ENCODE measurements at regions not wholly inside any gene's neighbourhood (a gene's known extent, or its start where the extent isn't known, plus 50 kb on each side); places are given as distances from the start of the nearest gene placed in this dataset.

DNA sequence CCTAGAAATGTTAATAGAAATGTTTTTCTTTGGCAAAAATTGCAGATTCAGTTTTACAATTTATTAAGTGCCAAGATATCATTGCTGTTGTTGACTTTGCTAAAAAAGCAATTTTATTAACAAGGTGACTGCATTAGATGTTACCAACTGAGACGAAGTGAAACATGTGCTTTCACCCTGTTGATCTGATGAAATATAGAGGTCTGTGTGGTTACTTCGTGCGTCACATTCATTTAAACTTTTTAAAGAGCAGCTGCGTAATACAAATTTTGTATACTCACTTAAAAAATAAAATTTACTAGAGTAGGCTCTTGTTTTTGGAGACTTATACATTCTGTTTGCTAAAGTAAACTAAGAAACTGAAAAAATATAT, 465.7 kb downstream of the USP25 start:
- TF ChIP-seq, protein P1, sequence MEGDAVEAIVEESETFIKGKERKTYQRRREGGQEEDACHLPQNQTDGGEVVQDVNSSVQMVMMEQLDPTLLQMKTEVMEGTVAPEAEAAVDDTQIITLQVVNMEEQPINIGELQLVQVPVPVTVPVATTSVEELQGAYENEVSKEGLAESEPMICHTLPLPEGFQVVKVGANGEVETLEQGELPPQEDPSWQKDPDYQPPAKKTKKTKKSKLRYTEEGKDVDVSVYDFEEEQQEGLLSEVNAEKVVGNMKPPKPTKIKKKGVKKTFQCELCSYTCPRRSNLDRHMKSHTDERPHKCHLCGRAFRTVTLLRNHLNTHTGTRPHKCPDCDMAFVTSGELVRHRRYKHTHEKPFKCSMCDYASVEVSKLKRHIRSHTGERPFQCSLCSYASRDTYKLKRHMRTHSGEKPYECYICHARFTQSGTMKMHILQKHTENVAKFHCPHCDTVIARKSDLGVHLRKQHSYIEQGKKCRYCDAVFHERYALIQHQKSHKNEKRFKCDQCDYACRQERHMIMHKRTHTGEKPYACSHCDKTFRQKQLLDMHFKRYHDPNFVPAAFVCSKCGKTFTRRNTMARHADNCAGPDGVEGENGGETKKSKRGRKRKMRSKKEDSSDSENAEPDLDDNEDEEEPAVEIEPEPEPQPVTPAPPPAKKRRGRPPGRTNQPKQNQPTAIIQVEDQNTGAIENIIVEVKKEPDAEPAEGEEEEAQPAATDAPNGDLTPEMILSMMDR (IDR thresholded peaks at IDR 0.05): no peak
- TF ChIP-seq EP300 (IDR thresholded peaks at IDR 0.05): peak in 1 of 2 donors; percentile 27
- no peak for TF ChIP-seq POLR2A (IDR thresholded peaks at IDR 0.05)
- Histone ChIP-seq H3K27me3 (no peaks in the 10 kb centered on the region), H3K36me3 (no peaks in the 10 kb centered on the region), H3K4me3 (peak overlapping the region; percentile 28 to 52 (median 38)), H3K4me1 (peaks cover 0 to 24% (median 0%) of the 10 kb centered on the region in 4 donors), H3K9me3 (peaks cover 0 to 11% (median 0%) of the 10 kb centered on the region in 4 donors), H3K27ac (peak overlapping the region; percentile 73 to 91 (median 88))
- no peak for DNase-seq (ENCODE audit: low spot score in 2 of 2)
- 6 to 9% methylated on average over 4 of the region's 4 CpGs for WGBS, 2 donors

DNA sequence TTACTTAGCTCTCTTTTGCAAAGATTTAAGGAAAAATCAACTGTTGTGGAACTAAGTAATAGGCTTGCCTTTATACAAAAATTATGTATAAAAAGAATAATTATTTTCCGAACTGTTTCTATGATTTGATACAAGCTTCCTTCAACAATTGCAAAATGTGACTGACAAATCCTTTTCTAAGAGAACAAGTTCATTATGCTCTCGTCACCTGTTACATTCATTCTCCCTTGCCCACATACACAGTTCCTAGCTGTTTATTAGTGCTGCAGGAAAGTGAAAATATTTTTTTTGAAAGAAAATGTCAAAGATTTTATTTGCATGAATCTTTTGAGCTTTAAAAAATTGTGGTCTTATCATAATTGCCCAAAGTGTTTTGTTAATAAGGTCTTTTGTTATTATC, 466.2 kb downstream of the USP25 start:
- Histone ChIP-seq H3K27ac (peak overlapping the region; percentile 73 to 91 (median 88)), H3K27me3 (no peaks in the 10 kb centered on the region), H3K4me1 (peaks cover 0 to 24% (median 0%) of the 10 kb centered on the region in 4 donors), H3K36me3 (no peaks in the 10 kb centered on the region), H3K4me3 (peak overlapping the region; percentile 28 to 52 (median 38)), H3K9me3 (peaks cover 0 to 11% (median 0%) of the 10 kb centered on the region in 4 donors)
- no peak for TF ChIP-seq EP300 (IDR thresholded peaks at IDR 0.05)
- TF ChIP-seq, protein P1 (IDR thresholded peaks at IDR 0.05): no peak
- no peak for TF ChIP-seq POLR2A (IDR thresholded peaks at IDR 0.05)
- WGBS, 2 donors: 10% methylated on average over 2 of the region's 2 CpGs
- DNase-seq (ENCODE audit: low spot score in 2 of 2): no peak

DNA sequence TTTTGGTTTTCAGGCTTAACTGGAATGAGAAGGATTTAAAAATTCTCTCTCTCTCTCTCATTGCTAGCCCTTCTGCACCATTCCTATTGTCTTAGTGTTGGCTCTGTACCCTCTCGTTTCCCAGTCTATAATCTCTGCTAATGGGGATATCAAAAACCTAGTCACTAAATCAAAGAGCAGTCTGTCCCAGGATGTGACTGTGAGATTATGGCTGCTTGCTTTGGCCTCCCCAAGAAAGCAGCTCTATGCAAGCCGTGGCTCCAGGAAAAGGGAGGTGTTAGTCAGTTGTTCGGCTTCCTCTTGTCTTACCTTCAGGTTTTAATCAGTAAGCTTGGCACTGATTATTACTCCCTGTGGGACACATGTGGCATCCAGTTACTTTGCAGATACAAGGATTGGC, 468.8 kb downstream of the USP25 start:
- H3K4me3 ChIP-seq: no peak overlapping the region
- H3K27me3 ChIP-seq: no peaks in the 10 kb centered on the region
- no peaks in the 10 kb centered on the region for H3K36me3 ChIP-seq
- no peak for DNase-seq (ENCODE audit: low spot score in 2 of 2)
- peak overlapping the region in 2 of 4 donors; percentile 15 to 91 for H3K27ac ChIP-seq
- TF ChIP-seq POLR2A (IDR thresholded peaks at IDR 0.05): no peak
- no peak for TF ChIP-seq EP300 (IDR thresholded peaks at IDR 0.05)
- TF ChIP-seq, protein P1 (IDR thresholded peaks at IDR 0.05): no peak
- peaks cover 0 to 25% (median 0%) of the 10 kb centered on the region in 4 donors for H3K4me1 ChIP-seq
- WGBS, 2 donors: 76 to 94% methylated on average over 3 of the region's 3 CpGs
- H3K9me3 ChIP-seq: peaks cover 0 to 11% (median 0%) of the 10 kb centered on the region in 4 donors

DNA sequence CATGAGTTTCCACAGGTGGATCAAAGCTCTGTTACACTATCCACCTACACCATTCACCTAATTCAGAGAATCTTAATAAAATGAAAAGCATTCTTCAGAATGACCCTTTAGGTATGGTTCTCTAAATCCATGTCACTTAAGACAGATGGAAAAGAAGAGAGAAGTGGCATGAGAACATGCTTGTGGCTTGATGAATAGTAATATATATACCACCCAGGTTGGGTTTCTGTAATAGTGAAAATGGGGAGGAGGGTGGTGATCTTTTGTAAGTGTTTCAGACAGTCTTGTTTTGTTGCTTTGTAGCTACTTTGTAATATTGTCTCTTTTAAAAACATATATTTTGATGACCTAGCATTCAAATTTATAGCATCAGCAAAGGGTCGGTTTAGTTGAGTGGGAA, 469.8 kb downstream of the USP25 start:
- Histone ChIP-seq H3K9me3 (peaks cover 0 to 11% (median 0%) of the 10 kb centered on the region in 4 donors), H3K4me3 (no peak overlapping the region), H3K36me3 (no peaks in the 10 kb centered on the region), H3K27ac (no peak overlapping the region), H3K27me3 (no peaks in the 10 kb centered on the region), H3K4me1 (peaks cover 0 to 24% (median 0%) of the 10 kb centered on the region in 4 donors)
- 0% methylated on average over 1 of the region's 1 CpG for WGBS, 2 donors
- no peak for DNase-seq (ENCODE audit: low spot score in 2 of 2)
- no peak for TF ChIP-seq POLR2A (IDR thresholded peaks at IDR 0.05)
- no peak for TF ChIP-seq EP300 (IDR thresholded peaks at IDR 0.05)
- TF ChIP-seq, protein P1 (IDR thresholded peaks at IDR 0.05): no peak

DNA sequence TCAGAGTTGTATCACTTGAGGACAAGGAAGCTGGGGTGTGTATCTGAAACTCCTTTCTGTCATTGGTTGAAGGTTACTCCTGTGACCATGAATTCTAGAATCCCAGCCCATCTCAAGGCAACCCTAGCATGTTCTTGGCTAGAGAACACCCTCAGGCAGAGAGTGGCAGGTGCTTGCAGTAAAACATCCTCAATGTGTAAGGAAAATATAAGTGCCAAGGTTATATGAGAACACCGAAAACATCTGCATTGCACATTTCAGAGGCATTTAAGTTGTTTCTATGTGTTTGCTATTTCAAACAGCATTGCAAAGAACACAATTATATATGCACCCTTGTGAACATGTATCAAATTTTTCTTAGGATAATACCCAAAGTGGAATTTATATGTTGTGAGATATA, 471.9 kb downstream of the USP25 start:
- H3K4me3 ChIP-seq: no peak overlapping the region
- H3K27me3 ChIP-seq: no peaks in the 10 kb centered on the region
- peaks cover 0 to 11% (median 0%) of the 10 kb centered on the region in 4 donors for H3K9me3 ChIP-seq
- no peaks in the 10 kb centered on the region for H3K36me3 ChIP-seq
- TF ChIP-seq, protein P1 (IDR thresholded peaks at IDR 0.05): no peak
- peaks cover 0 to 24% (median 0%) of the 10 kb centered on the region in 4 donors for H3K4me1 ChIP-seq
- 96 to 98% methylated on average over 1 of the region's 1 CpG for WGBS, 2 donors
- no peak for DNase-seq (ENCODE audit: low spot score in 2 of 2)
- H3K27ac ChIP-seq: no peak overlapping the region
